ENCODE measurements at regions not wholly inside any gene's neighbourhood (a gene's known extent, or its start where the extent isn't known, plus 50 kb on each side); places are given as distances from the start of the nearest gene placed in this dataset.
"Not testable (repeated sequence)": the region's sequence is repeated elsewhere in the genome, so short reads cannot be mapped to it uniquely, and the experiment has no call there.

- no peak for DNase-seq (ENCODE audit: low spot score)
These were observed 121.3 kb upstream of the IQSEC1 start for GRCh38 chr3:13194285-13195209.

GRCh38 chr3:13193320-13194284 lies 120.4 kb upstream of the IQSEC1 start:
- no peak for DNase-seq (ENCODE audit: low spot score)

DNA sequence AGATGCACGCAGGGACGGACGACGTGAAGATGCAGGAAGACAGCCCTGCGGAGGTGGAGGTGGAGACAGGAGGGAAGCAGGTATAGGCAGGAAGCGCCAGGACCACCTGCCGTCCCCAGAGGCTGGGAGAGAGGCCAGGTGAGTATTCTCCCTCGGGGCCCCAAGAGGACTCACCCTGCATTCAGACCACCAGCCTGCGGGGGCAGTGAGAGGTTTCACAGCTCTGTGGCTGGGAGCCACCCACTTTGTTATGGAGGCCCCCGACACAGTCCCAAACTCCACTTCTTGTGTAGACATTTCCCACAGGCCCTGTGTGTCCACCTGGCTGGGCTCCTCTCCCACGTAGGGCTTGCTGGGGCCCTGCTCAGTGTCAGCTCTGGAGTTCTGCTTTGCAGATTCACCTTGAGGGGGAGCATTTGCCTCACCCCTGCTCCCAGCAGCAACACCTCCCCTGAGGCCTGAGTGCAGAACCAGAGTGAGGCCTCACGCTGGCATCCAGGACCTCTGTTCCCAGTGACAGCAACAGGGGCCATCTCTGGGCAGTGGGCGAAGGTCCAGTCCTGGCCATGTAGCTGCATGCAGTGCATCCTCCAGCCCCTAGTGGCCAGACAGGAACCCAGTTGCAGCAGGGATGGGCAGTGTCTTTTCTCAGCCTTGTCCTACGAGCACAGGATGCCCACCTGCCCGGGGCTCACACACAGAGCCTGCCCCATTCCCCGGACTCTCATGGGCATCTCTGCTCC lies 119.4 kb upstream of the IQSEC1 start:
- no peak for DNase-seq (ENCODE audit: low spot score)

- no peak for DNase-seq (ENCODE audit: low spot score)
These were observed 117.8 kb upstream of the IQSEC1 start for GRCh38 chr3:13191016-13191415.

DNA sequence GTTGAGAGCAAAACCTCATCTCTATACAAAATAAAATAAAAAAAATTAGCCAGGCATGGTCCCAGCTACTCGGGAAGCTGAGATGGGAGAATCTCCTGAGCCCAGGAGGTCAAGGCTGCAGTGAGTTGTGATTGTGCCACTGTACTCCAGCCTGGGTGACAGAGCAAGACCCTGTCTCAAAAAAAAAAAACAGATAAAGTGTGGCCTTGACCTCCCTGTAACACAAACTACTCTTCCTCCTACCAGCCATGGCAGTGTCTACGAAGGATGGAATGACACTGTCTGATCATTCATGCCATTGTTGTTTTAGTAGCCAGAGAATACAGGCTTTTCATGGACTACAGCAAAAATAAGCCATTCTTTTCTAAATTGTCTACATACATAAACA lies 117.1 kb upstream of the IQSEC1 start:
- DNase-seq (ENCODE audit: low spot score) = no peak

- DNase-seq (ENCODE audit: low spot score) = peak; percentile 33
These were observed 116.6 kb upstream of the IQSEC1 start for GRCh38 chr3:13189639-13190377.

- DNase-seq (ENCODE audit: low spot score) = no peak
These were observed 115.7 kb upstream of the IQSEC1 start for GRCh38 chr3:13188975-13189374.

- no peak for DNase-seq (ENCODE audit: low spot score)
These were observed 115.1 kb upstream of the IQSEC1 start for GRCh38 chr3:13188181-13188779.

- DNase-seq (ENCODE audit: low spot score) = no peak
These were observed 114.4 kb upstream of the IQSEC1 start for GRCh38 chr3:13187593-13187992.

- DNase-seq (ENCODE audit: low spot score) = no peak
These were observed 113.2 kb upstream of the IQSEC1 start for GRCh38 chr3:13186435-13186815.

DNA sequence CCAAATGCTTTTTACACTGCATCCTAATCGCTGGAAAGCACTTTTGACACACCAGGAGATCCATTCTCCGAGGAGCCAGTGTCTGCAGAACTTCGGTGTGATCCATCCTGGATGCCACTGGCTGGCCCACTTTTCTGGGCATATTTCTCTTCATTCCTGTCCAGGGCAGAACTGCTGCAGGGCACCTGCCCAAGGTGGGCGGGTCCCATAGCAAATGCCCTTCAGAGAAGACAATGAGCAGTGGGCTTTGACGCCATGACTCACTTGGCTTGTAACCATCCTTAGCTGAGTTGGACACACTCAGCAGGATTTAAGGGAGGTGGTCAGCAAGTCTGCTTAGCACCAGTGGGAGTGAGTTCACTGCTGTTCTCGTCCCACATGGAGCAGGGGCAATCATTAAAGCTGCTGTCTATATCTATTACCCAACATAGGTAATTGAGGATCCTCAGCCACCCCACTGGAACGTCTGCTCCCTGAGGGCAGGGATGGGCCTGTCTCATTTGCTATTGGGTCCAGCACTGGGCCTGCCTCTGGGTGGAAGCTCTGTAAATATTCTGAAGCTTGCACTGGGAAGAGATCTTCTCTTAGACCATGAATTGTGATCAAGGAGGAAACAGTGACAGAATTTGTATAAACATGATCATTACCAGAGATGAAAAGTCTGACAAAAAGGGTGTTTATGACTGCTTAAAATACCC lies 112.7 kb upstream of the IQSEC1 start:
- DNase-seq (ENCODE audit: low spot score) = no peak

- not testable (repeated sequence) for DNase-seq (ENCODE audit: low spot score)
These were observed 106.5 kb upstream of the IQSEC1 start for GRCh38 chr3:13179582-13180210.

GRCh38 chr3:13179181-13179580 lies 106.0 kb upstream of the IQSEC1 start:
- DNase-seq (ENCODE audit: low spot score) = no peak

DNA sequence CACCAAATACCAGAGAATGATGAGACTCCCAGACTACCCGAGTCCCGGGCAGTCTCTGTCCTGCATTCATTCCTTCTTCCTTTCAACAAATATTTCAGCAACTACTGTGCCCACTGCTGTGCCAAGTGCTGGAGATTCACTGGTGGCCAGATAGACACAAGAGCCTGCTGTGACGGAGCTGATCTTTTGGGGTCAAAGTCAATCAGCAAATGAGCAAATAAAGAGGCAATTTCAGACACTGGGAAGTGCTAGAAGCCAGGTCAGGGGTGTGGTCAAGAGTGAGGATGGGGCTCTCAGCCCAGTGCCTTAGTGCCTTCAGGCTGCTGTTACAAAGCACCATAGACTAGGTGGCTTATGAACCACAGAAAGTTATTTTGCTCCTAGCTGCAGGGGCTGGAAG lies 104.9 kb upstream of the IQSEC1 start:
- DNase-seq (ENCODE audit: low spot score) = no peak

DNA sequence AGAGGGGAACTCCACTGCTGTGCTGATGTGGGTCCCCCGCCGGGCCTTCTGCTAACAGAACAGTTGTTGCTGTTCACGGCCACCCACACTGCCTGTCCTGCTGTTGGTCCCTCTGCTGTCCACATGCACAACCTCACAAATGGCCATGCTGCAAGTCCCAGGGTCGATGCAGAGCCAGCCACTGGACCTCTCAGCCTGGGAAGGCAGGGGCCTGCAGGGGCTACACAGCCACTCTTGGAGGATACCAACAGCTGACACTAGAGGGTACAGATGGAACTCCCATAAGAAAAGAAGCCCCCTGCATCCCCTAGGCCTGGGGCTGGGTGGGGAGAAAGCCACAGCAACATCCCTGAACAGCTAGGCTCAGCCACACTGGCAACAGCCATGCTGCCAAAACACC lies 104.4 kb upstream of the IQSEC1 start:
- DNase-seq (ENCODE audit: low spot score) = no peak

DNA sequence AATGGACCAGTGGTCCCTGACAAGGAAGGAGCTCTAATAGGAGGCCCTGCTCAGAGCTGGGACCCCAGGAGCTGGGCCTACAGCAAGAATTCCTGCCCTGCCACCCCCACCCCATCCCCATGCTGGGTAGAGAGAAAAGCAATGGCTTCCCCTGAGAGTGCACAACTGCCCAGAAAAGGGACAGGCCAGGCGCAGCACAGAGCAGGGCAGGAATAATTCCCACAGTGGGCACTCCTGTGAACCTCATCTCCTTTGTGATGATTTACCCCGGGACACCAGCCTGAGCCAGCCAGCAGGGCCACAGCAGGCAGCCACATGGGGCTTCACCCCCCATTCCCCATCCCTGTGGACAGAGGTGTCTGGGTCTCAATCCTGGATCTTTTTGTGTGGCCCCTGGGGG lies 104.0 kb upstream of the IQSEC1 start:
- no peak for DNase-seq (ENCODE audit: low spot score)

DNA sequence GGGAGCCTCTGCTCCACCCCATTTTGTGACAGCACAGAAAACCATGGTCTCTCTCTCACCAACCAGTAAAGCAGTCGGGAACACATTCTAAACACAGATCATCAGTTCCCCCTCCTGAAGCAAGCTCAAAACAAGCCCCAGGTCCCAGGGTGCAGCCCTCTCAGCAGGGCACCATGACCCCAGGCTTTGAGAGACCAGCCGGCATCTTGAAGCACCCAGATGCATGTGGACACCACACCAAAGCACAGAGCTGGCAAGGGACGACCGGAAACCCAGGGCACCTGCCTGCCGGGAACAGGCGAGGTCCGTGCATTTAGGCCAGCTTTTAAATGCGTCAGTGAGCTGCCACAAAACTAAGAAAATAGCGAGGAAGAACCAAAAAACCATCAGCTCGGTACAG lies 103.2 kb upstream of the IQSEC1 start:
- DNase-seq (ENCODE audit: low spot score) = no peak

DNA sequence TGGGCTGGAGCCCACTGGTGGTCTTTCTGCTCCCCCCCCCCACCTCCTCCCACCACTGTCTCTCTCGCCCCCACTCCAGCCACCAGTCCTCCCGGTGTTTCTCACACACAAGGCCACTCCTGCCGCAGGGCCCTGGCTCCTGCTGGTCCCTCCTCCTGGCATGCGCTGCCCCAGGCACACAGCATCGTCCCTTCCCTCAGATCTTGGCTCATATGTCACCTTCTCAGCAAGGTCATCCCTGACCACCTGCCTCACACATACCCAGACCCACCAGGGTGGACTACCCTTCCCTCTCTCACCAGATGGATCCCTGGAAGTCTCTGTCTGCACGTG lies 101.5 kb upstream of the IQSEC1 start:
- no peak for DNase-seq (ENCODE audit: low spot score)

DNA sequence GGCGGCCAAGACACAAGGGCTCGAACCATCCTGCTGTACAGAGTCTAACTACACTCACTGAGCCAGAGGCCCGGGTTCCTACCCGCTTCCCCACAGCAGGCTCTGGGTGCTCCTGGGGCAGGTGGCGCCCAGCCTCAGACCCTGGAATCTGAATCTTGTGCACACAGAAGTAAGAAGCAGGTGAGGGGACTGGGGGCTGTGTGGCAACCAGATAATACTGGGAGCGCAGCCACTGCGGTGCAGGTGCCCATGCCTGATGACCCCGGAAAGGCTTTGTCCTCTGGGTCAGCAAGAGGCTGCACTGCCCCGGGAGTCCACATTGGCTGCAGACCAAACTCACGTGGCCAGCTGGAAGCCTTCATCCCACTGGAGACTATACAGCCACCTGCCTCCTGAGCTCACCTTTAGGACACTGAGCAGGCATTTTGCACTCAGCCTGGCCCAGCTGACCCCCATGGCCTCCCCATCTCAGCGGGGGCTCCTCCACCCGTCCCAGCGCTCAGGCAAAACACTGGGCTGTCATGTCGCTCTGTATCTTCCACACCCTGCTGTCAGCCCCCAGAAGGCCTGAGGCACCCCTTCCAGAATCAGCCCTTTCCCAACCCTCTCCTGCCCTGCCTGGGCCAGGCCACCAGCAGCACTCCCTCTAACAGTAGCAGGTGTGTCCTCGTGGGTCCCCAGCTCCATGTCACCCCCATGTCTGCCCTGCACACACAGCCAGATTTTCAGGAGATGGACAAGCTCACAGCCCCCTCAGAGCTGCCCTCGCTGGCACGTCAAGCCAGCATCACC lies 101.0 kb upstream of the IQSEC1 start:
- DNase-seq (ENCODE audit: low spot score) = no peak
